Neural cell (in vitro differentiated cells): ENCODE measurements at regions not wholly inside any gene's neighbourhood (a gene's known extent, or its start where the extent isn't known, plus 50 kb on each side); places are given as distances from the start of the nearest gene placed in this dataset.

Experiments
- H2AFZ ChIP-seq: fragments of 200-600, 300-800 bp; sonication (generic), shearing (Covaris generic); 2 replicates; pipeline ENCODE4 v1.6.0; 2014; ENCODE audit warnings: low read depth, mild to moderate bottlenecking, antibody characterized with exemption, low read length, moderate library complexity
- H3F3A ChIP-seq: fragments of 200-600 bp; shearing (Covaris generic); 2 replicates; pipeline ENCODE4 v1.6.1; 2016; ENCODE audit warnings: mild to moderate bottlenecking, moderate library complexity, mixed read lengths, antibody characterized with exemption, low read length; ENCODE audit not compliant: insufficient read depth, poor library complexity, severe bottlenecking
- H3K27ac ChIP-seq: fragments of 200-600, 300-800 bp; sonication (generic), shearing (Covaris generic); 2 replicates; pipeline ENCODE4 v1.5.1; 2014; ENCODE audit warnings: mild to moderate bottlenecking, low read length, moderate library complexity
- H3K27me3 ChIP-seq: fragments of 300-800, 200-600 bp; sonication (generic), shearing (Covaris generic); 2 replicates; pipeline ENCODE4 v1.6.0; 2014; ENCODE audit warnings: mild to moderate bottlenecking, low read depth, low read length, moderate library complexity; ENCODE audit not compliant: insufficient read depth
- H3K36me3 ChIP-seq: fragments of 300-800, 200-600 bp; sonication (generic), shearing (Covaris generic); 2 replicates; pipeline ENCODE4 v1.5.1; 2014; ENCODE audit warnings: mild to moderate bottlenecking, antibody characterized with exemption, low read length, moderate library complexity; ENCODE audit not compliant: insufficient read depth
- H3K4me2 ChIP-seq: fragments of 300-800, 200-600 bp; sonication (generic), shearing (Covaris generic); 2 replicates; pipeline ENCODE4 v1.6.0; 2014; ENCODE audit warnings: mild to moderate bottlenecking, low read length
- H3K4me3 ChIP-seq: fragments of 300-800, 200-600 bp; sonication (generic), shearing (Covaris generic); 2 replicates; pipeline ENCODE4 v1.5.1; 2014; ENCODE audit warnings: mild to moderate bottlenecking, low read length, moderate library complexity
- H3K79me2 ChIP-seq: fragments of 200-600 bp; shearing (Covaris generic); replicated peaks from 2 replicates; pipeline ENCODE4 v1.6.0; 2014; ENCODE audit warnings: mild to moderate bottlenecking, low read length, moderate library complexity; ENCODE audit not compliant: insufficient read depth
- H3K9ac ChIP-seq: fragments of 300-800, 200-600 bp; sonication (generic), shearing (Covaris generic); 2 replicates; pipeline ENCODE4 v1.6.1; 2016; ENCODE audit warnings: mild to moderate bottlenecking, low read length, mixed read lengths
- H3K9me2 ChIP-seq: fragments of 200-600 bp; shearing (Covaris generic); 2 replicates; pipeline ENCODE4 v1.6.1; 2016; ENCODE audit warnings: mild to moderate bottlenecking, low read length, mixed read lengths; ENCODE audit not compliant: insufficient read depth
- H3K9me3 ChIP-seq: fragments of 200-600, 300-800 bp; sonication (generic), shearing (Covaris generic); 2 replicates; pipeline ENCODE4 v1.6.1; 2016; ENCODE audit warnings: mild to moderate bottlenecking, mixed run types, low read length, moderate library complexity, mixed read lengths
- H4K20me1 ChIP-seq: fragments of 200-600 bp; shearing (Covaris generic); 2 replicates; pipeline ENCODE4 v1.6.1; 2016; ENCODE audit warnings: mild to moderate bottlenecking, mixed run types; ENCODE audit not compliant: insufficient read depth
- CTCF ChIP-seq: fragments of 450-650 bp; IDR thresholded peaks from 2 replicates; pipeline ENCODE4 v1.5.1; 2014; ENCODE audit warnings: antibody characterized with exemption, mild to moderate bottlenecking, moderate library complexity; ENCODE audit not compliant: poor library complexity, severe bottlenecking
- EP300 ChIP-seq: fragments of 450-650 bp; conservative IDR thresholded peaks from 2 replicates; pipeline ENCODE4 v1.6.1; 2014; ENCODE audit warnings: antibody characterized with exemption, mild to moderate bottlenecking, moderate library complexity; ENCODE audit not compliant: poor library complexity, severe bottlenecking
- EZH2 ChIP-seq: fragments of 200-600, 300-800 bp; shearing (Covaris generic), sonication (generic); IDR thresholded peaks from 2 replicates; pipeline ENCODE4 v1.6.1; 2014; ENCODE audit warnings: antibody characterized with exemption, low read length, borderline replicate concordance, mild to moderate bottlenecking; ENCODE audit not compliant: insufficient read depth, poor library complexity, severe bottlenecking
- MXI1 ChIP-seq: fragments of 450-650 bp; conservative IDR thresholded peaks from 2 replicates; pipeline ENCODE4 v1.6.1; 2014; ENCODE audit warnings: antibody characterized with exemption, mild to moderate bottlenecking; ENCODE audit not compliant: poor library complexity, severe bottlenecking
- POLR2AphosphoS5 ChIP-seq: IDR thresholded peaks from 2 replicates; pipeline ENCODE4 v1.6.1; 2012
- RAD21 ChIP-seq: fragments of 450-650 bp; conservative IDR thresholded peaks from 2 replicates; pipeline ENCODE4 v1.6.1; 2014; ENCODE audit warnings: antibody characterized with exemption, mild to moderate bottlenecking, moderate library complexity
- REST ChIP-seq: IDR thresholded peaks from 2 replicates; pipeline ENCODE4 v1.6.1; 2012; ENCODE audit warnings: borderline replicate concordance
- SMC3 ChIP-seq: fragments of 450-650 bp; conservative IDR thresholded peaks from 2 replicates; pipeline ENCODE4 v1.6.1; 2014; ENCODE audit warnings: antibody characterized with exemption, mild to moderate bottlenecking, moderate library complexity; ENCODE audit not compliant: poor library complexity
- TAF1 ChIP-seq: IDR thresholded peaks from 2 replicates; pipeline ENCODE4 v1.6.1; 2012; ENCODE audit warnings: low read depth

- H2AFZ ChIP-seq, result no peak overlapping the region
- TF ChIP-seq CTCF (no peak), SMC3 (no peak), MXI1 (no peak), REST (no peak), POLR2AphosphoS5 (no peak), EP300 (no peak), EZH2 (no peak), TAF1 (no peak), RAD21 (no peak)
- H3K9me3 ChIP-seq, result no peaks in the 10 kb centered on the region
- no peaks in the 10 kb centered on the region for H3K79me2 ChIP-seq
- H3K27me3 ChIP-seq, result no peaks in the 10 kb centered on the region
- H3K9ac ChIP-seq, result no peak overlapping the region
- H3K4me3 ChIP-seq, result no peak overlapping the region
- H3K4me2 ChIP-seq, result no peak overlapping the region
- no peak overlapping the region for H3K27ac ChIP-seq
- no peaks in the 10 kb centered on the region for H4K20me1 ChIP-seq
- H3K9me2 ChIP-seq, result no peaks in the 10 kb centered on the region
- no peaks in the 10 kb centered on the region for H3F3A ChIP-seq
- no peaks in the 10 kb centered on the region for H3K36me3 ChIP-seq
Measured at GRCh38 chr4:173899813-173900212, 369.8 kb upstream of the HAND2 start.

- H4K20me1 ChIP-seq, result no peaks in the 10 kb centered on the region
- no peaks in the 10 kb centered on the region for H3F3A ChIP-seq
- no peak overlapping the region for H2AFZ ChIP-seq
- no peaks in the 10 kb centered on the region for H3K9me2 ChIP-seq
- H3K4me3 ChIP-seq, result no peak overlapping the region
- no peaks in the 10 kb centered on the region for H3K79me2 ChIP-seq
- no peak overlapping the region for H3K27ac ChIP-seq
- no peaks in the 10 kb centered on the region for H3K36me3 ChIP-seq
- no peaks in the 10 kb centered on the region for H3K27me3 ChIP-seq
- H3K4me2 ChIP-seq, result no peak overlapping the region
- H3K9ac ChIP-seq, result no peak overlapping the region
- H3K9me3 ChIP-seq, result no peaks in the 10 kb centered on the region
- TF ChIP-seq MXI1 (no peak), REST (no peak), TAF1 (no peak), RAD21 (no peak), SMC3 (no peak), EP300 (no peak)
Measured at GRCh38 chr4:173891072-173891471, 361.0 kb upstream of the HAND2 start.
